Left ventricle myocardium inferior (tissue), 1 donor: ENCODE measurements at regions not wholly inside any gene's neighbourhood (a gene's known extent, or its start where the extent isn't known, plus 50 kb on each side); places are given as distances from the start of the nearest gene placed in this dataset.

Source experiments
- DNase-seq: peaks from one replicate; pipeline ENCODE4 v3.0.0-alpha.2; 2020
- H3K27ac ChIP-seq: fragments of 200-600 bp; replicated peaks from 2 replicates; pipeline ENCODE4 v1.8.0; 2021
- H3K27me3 ChIP-seq: fragments of 200-600 bp; 2 replicates; pipeline ENCODE4 v1.8.0; 2021; ENCODE audit warnings: low read depth
- H3K36me3 ChIP-seq: fragments of 200-600 bp; 2 replicates; pipeline ENCODE4 v1.8.0; 2021
- H3K4me1 ChIP-seq: fragments of 200-600 bp; 2 replicates; pipeline ENCODE4 v1.8.0; 2021
- H3K4me3 ChIP-seq: fragments of 200-600 bp; 2 replicates; pipeline ENCODE4 v1.8.0; 2021; ENCODE audit warnings: mild to moderate bottlenecking, moderate library complexity
- H3K9me3 ChIP-seq: fragments of 200-600 bp; replicated peaks from 2 replicates; pipeline ENCODE4 v1.8.0; 2021
- intact Hi-C: fragments of 100-400 bp; cut with micrococcal nuclease; formaldehyde crosslinking; loops from one replicate; pipeline ENCODE4 v1.11.0; 2022
- TF ChIP-seq, protein P1 (sequence below): fragments of 200-600 bp; IDR thresholded peaks from 2 replicates; pipeline ENCODE4 v1.8.0; 2021; ENCODE audit warnings: antibody characterized with exemption, mild to moderate bottlenecking, borderline replicate concordance
- donor health status: DM: no; HTN: yes; CAD: no; lungs with severe emphysema.

DNA sequence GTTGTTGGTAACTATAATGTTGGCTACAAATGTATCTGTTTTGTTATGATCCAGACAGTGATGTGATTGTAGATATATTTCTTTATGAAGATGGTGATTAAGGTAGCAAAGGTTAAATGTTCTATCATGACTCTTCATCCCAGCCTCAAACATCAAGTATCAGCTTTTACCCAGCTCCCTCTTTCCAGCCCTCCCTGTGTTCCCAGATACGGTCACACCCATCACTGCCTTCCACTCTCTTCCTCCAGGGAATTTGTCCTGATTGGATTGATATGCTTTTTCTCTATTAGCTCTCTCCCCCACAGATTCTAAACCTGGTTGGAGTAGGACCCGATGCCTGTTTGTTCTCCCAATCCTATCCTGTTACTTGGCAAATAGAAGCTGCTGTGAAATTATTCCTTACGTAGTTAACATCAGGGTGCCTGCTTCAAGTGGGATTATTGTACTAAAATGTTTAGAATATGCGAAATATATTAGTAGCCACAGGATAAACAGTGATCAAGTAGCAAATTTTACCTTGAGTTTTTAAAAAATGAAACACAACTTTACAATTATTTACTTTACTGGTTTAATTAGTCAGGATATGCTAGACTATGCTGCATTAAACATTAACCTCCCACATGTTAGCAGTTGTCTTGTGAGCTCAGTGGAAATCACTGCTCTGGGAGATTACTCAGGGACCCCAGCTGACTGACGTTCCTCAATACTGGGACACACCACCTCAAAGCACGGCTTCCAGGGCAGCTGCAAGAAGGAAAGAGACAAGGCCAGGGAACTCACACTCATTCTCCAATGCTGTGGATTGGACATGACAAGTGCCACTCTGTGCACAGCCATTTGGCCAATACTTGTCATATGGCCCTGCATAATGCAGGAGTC lies 165.3 kb downstream of the ALX1 start:
- TF ChIP-seq, protein P1, sequence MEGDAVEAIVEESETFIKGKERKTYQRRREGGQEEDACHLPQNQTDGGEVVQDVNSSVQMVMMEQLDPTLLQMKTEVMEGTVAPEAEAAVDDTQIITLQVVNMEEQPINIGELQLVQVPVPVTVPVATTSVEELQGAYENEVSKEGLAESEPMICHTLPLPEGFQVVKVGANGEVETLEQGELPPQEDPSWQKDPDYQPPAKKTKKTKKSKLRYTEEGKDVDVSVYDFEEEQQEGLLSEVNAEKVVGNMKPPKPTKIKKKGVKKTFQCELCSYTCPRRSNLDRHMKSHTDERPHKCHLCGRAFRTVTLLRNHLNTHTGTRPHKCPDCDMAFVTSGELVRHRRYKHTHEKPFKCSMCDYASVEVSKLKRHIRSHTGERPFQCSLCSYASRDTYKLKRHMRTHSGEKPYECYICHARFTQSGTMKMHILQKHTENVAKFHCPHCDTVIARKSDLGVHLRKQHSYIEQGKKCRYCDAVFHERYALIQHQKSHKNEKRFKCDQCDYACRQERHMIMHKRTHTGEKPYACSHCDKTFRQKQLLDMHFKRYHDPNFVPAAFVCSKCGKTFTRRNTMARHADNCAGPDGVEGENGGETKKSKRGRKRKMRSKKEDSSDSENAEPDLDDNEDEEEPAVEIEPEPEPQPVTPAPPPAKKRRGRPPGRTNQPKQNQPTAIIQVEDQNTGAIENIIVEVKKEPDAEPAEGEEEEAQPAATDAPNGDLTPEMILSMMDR = no peak
- Histone ChIP-seq H3K36me3 (no peaks in the 10 kb centered on the region), H3K27ac (no peak overlapping the region), H3K4me3 (no peak overlapping the region), H3K9me3 (no peaks in the 10 kb centered on the region), H3K4me1 (no peaks in the 10 kb centered on the region), H3K27me3 (peaks cover 26% of the 10 kb centered on the region)
- no peak for DNase-seq
- intact Hi-C loops = no loop called here

DNA sequence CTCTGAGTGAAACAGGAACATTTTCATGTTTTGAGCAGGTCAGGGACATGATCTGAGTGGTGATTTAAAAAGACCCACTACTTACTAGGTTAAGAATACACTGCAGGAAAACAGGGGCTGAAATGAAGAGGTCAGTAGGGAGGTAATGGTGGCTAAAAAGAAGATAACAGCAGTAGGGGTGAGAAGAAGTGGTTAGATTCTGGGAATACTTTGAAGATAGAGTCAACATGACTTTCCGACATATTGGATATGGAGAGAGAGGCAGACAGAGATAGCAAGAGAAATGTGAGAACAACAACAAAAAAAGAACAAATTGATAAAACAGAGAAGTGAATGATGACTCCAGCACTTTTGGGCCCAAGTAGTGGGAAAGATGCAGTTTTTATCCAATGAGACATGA lies 168.0 kb downstream of the ALX1 start:
- Histone ChIP-seq H3K27ac (no peak overlapping the region), H3K4me1 (no peaks in the 10 kb centered on the region), H3K4me3 (no peak overlapping the region), H3K36me3 (no peaks in the 10 kb centered on the region), H3K27me3 (peaks cover 31% of the 10 kb centered on the region), H3K9me3 (no peaks in the 10 kb centered on the region)
- DNase-seq = no peak
- intact Hi-C loops = no loop called here
- TF ChIP-seq, protein P1 = no peak

DNA sequence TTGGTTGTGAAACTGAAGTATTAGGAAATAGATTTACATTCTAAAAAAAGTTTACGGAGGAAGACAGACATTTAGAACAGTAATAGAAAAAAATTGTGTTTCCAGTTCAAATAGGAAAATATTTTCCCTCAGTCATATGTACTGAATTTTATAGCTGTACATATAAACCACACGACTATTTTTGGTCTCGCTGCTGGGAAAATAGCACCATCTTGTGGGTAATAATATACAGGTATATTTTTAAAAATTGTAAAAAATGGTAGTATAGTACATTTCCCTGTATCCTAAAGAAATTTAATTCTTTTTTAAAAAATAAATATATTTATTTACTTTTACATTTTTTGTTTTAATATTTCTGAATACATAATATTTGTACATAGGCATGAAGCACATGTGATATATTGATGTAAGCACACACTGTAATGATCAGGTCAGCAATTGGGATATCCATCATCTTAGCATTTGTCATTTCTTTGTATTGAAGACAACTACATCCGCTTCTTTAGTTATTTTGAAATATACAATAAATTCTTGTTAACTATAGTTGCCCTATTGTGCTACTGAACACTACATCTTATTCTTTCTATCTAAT lies 168.6 kb downstream of the ALX1 start:
- intact Hi-C loops = no loop called here
- TF ChIP-seq, protein P1 = no peak
- Histone ChIP-seq H3K27ac (no peak overlapping the region), H3K27me3 (peaks cover 31% of the 10 kb centered on the region), H3K36me3 (no peaks in the 10 kb centered on the region), H3K4me1 (no peaks in the 10 kb centered on the region), H3K4me3 (no peak overlapping the region), H3K9me3 (no peaks in the 10 kb centered on the region)
- DNase-seq = no peak

DNA sequence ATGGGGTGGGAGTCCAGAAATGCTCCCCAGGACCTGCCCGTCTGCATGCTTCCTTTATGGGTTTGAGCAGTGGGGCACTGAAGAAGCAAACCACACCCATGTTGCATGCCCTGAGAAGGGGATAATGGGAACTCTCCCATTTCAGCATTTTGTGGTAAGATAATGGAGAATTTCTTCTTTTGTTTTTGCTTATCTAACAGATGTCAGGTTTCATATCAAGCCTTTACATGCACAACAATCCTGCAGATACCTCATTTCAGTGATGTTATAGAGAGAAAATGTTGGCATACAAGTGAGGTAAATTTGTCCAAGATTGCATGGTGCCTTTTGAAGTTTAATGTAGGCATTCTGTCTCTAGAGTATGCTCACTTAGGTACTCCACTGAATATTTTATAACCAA lies 177.0 kb downstream of the ALX1 start:
- intact Hi-C loops = no loop called here
- no peak overlapping the region for H3K27ac ChIP-seq
- H3K4me3 ChIP-seq = no peak overlapping the region
- no peaks in the 10 kb centered on the region for H3K4me1 ChIP-seq
- H3K9me3 ChIP-seq = no peaks in the 10 kb centered on the region
- no peak for DNase-seq
- TF ChIP-seq, protein P1 = no peak
- peaks cover 13% of the 10 kb centered on the region for H3K27me3 ChIP-seq
- no peaks in the 10 kb centered on the region for H3K36me3 ChIP-seq

DNA sequence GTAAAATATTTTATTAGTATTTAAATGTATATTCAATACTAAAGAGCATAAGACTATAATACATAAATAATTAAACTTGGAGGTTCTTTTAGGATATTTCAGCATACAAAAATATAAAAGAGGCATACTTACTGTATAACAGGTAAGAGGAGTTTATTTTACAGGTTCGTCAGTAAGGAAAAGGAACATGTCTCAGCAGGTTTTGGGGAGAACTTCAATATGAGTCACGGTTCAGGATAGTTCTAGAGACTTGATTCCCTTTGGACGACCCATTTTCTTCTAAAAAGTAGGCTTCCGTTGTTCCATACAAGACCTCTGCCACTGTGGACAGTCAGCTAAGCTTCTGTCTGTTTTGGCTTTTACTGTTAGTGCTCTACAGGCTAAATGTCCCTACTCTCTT lies 181.1 kb downstream of the ALX1 start:
- Histone ChIP-seq H3K36me3 (no peaks in the 10 kb centered on the region), H3K9me3 (no peaks in the 10 kb centered on the region), H3K27me3 (peaks cover 30% of the 10 kb centered on the region), H3K4me3 (no peak overlapping the region), H3K4me1 (no peaks in the 10 kb centered on the region), H3K27ac (no peak overlapping the region)
- TF ChIP-seq, protein P1 = no peak
- DNase-seq = no peak
- intact Hi-C loops = no loop called here
